ENCODE measurements at regions not wholly inside any gene's neighbourhood (a gene's known extent, or its start where the extent isn't known, plus 50 kb on each side); places are given as distances from the start of the nearest gene placed in this dataset.

DNA sequence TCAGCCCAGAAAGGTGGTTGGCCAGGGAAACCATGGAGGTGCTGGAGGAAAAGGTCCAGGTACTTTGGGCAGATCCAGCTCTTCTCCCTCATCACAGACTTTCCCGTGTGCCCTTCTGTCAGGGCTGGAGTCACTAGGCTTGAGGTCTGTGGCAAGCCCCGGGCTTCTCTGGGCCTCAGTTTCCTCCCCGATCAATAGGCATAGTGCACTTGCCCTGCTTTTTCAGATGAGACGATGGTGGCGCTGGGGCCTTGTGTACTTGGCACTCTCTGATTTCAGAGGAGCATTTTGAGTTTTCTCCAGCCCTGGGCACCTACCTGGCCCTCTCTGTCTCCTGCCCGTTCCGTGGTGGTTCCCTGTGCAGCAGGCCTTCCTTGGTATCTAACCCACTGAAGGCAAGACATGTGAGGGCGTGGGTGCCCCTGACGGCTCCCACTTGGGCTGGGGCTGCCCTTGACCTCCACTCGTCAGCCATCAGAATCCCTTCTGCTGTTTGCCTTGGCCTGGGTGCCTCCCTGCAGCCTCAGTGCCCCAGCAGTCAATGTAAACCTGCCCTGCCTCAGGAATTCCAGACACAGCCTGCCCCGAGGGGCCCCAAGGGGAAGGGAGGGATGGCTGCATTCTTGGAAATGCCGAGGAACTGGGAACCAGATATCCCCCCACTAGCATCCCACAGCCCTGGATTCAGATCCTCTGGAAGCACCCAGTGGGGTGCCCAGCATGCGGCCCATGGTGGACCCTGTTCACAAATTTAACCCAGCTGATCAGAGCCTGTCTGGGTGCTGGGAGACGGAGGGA lies 66.3 kb upstream of the COL5A1 start:
- no peak for DNase-seq (ENCODE audit: extremely low spot score)
- no peak for TF ChIP-seq SP1 (IDR thresholded peaks at IDR 0.05)
- TF ChIP-seq HDGF (IDR thresholded peaks at IDR 0.05; ENCODE audit: borderline replicate concordance), result no peak
- ChIA-PET POLR2A (no interaction called here), CTCF (no interaction called here)

DNA sequence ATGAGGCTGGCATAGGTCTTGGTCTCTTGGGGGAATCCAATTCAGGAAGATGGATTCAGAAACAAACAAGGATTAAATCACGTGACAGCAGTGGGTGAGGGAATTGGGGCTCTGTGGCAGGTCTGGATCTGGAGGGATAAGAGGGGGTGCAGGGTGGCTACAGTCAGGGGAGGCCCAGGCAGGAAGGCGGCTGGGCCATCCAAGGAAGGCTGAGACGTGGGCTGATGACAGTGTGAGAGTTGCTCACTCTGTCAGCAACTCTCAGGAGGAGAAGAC lies 65.8 kb upstream of the COL5A1 start:
- TF ChIP-seq HDGF (IDR thresholded peaks at IDR 0.05; ENCODE audit: borderline replicate concordance) (no peak), BHLHE40 (IDR thresholded peaks at IDR 0.05; ENCODE audit: borderline replicate concordance) (no peak), FOXM1 (IDR thresholded peaks at IDR 0.05; ENCODE audit: borderline replicate concordance) (no peak), ELF4 (IDR thresholded peaks at IDR 0.05) (no peak), ZNF384 (IDR thresholded peaks at IDR 0.05) (no peak), SUZ12 (IDR thresholded peaks at IDR 0.05) (no peak)
- TF ChIP-seq, protein P1, sequence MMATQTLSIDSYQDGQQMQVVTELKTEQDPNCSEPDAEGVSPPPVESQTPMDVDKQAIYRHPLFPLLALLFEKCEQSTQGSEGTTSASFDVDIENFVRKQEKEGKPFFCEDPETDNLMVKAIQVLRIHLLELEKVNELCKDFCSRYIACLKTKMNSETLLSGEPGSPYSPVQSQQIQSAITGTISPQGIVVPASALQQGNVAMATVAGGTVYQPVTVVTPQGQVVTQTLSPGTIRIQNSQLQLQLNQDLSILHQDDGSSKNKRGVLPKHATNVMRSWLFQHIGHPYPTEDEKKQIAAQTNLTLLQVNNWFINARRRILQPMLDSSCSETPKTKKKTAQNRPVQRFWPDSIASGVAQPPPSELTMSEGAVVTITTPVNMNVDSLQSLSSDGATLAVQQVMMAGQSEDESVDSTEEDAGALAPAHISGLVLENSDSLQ (IDR thresholded peaks at IDR 0.05), result no peak

DNA sequence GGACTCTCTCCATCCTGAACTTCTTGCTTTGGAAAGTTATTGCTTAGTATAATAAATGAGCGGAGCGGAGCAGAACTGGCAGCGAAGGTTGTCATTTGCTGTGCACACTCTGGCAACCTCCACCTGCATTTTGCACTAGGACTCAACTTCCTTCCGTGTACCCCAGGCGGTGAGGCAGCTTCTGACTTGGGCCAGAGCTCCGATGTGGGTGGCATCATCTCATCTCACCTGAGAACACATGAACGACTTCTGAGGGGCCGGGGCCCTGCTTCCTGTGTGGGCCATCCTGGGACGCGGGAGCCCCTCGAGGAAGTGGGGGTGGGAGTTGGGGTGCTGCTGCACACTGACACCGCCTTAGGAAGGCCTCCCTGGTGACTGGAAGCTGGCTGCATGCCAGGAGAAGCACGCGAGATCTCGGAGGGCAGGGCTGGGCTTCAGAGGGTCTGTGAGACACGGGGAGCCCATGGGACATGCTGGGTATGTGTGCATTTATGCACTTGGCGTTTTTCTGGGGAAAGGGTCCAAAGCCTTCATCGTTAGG lies 56.5 kb upstream of the COL5A1 start:
- CTCF ChIA-PET, result no interaction called here

More for the DNA sequence above, 65.8 kb upstream of the COL5A1 start:
- DNase-seq (ENCODE audit: extremely low spot score), result no peak
- ChIA-PET CTCF (no interaction called here), POLR2A (no interaction called here)

DNA sequence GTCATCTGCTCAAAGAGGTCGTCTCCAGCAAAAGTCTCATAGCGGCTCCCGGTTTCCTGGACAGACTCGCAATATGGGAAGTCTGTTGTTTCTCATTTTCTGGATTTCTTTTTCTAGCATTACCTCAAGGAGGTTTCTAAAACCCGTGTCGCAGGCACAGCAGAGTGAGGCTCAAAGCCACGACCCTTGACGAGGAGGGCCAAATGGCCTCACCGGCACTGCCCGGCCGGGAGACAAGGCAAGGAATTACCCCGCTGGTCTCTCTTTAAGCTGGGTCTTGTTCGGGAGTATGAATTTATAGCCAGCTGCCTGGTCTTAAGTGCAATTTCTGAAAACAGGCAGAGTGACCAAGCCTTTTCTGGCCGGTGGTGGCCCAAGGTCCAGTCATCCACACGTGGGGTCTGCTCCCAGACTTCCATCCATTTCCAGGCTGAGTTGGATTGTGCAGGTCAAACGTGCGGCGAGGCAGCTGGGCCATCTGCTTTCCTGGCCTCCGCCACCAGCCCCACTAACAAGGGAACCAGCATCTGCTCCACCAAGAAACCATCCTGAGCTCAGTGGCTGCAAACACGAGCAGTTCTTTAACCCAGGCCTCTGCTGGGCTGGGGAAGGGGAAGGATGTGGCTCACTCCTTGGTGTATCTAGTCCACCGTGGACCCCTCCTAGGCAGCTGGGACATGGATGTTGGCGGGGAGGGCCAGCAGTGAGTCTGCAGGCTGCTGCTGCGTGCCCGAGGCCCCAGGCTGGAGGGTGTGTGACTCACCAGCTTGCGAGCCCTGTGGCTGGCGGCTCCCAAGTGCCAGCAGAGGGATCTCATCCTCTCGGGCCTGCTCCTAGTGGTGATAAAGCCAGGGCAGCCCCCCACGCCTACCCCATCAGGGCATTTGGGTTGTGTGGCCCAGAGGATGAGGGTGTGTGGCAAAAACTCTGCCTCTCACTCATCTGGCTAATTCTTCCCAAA lies 55.6 kb upstream of the COL5A1 start:
- TF ChIP-seq LEF1 (IDR thresholded peaks at IDR 0.05; ENCODE audit: borderline replicate concordance) (no peak), HDGF (IDR thresholded peaks at IDR 0.05; ENCODE audit: borderline replicate concordance) (no peak), SP1 (IDR thresholded peaks at IDR 0.05) (no peak), BHLHE40 (IDR thresholded peaks at IDR 0.05; ENCODE audit: borderline replicate concordance) (no peak), ARNT (IDR thresholded peaks at IDR 0.05) (no peak), FOXK2 (IDR thresholded peaks at IDR 0.05) (no peak), SUZ12 (IDR thresholded peaks at IDR 0.05) (no peak), CTBP1 (IDR thresholded peaks at IDR 0.05; ENCODE audit: borderline replicate concordance) (no peak), FOXA1 (IDR thresholded peaks at IDR 0.05) (no peak), TARDBP (IDR thresholded peaks at IDR 0.05) (no peak), L3MBTL2 (conservative IDR thresholded peaks at IDR 0.05) (no peak), FOXM1 (IDR thresholded peaks at IDR 0.05; ENCODE audit: borderline replicate concordance) (no peak), NFRKB (IDR thresholded peaks at IDR 0.05) (no peak), ELF4 (IDR thresholded peaks at IDR 0.05) (no peak), ZNF384 (IDR thresholded peaks at IDR 0.05) (no peak)
- TF ChIP-seq, protein P1 (IDR thresholded peaks at IDR 0.05), result no peak
- CTCF ChIA-PET, result no interaction called here
- POLR2A ChIA-PET, result no interaction called here
- DNase-seq (ENCODE audit: extremely low spot score), result no peak

More for the DNA sequence above, 56.5 kb upstream of the COL5A1 start:
- POLR2A ChIA-PET, result no interaction called here
- DNase-seq (ENCODE audit: extremely low spot score), result no peak
- no peak for TF ChIP-seq HDGF (IDR thresholded peaks at IDR 0.05; ENCODE audit: borderline replicate concordance)
- no peak for TF ChIP-seq SUZ12 (IDR thresholded peaks at IDR 0.05)
- no peak for TF ChIP-seq ARNT (IDR thresholded peaks at IDR 0.05)
- no peak for TF ChIP-seq CTBP1 (IDR thresholded peaks at IDR 0.05; ENCODE audit: borderline replicate concordance)
- TF ChIP-seq, protein P1 (IDR thresholded peaks at IDR 0.05), result no peak
- TF ChIP-seq SP1 (IDR thresholded peaks at IDR 0.05), result no peak
- no peak for TF ChIP-seq NFRKB (IDR thresholded peaks at IDR 0.05)
- no peak for TF ChIP-seq L3MBTL2 (conservative IDR thresholded peaks at IDR 0.05)

DNA sequence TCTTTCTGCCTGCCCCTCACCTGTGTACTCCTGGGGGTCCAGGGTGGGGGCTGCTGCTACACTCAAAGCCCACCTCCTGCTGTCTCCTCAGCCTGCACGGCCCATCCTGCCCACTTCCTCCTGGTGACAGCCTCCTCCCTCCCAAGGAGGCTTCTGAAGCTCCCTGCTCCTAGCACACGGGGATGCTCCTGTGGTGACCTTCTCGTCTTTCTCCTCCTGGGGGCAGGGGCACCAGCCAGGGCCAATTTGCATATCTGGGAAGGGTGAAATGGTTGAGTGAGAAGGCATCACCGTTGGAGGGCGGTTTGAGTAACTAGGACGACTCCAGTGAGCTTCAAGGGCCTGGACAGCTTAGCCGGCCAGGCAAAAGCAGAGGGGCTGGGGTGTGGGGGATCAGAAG lies 51.9 kb upstream of the COL5A1 start:
- CTCF ChIA-PET, result no interaction called here
- POLR2A ChIA-PET, result no interaction called here

More for the DNA sequence above, 51.9 kb upstream of the COL5A1 start:
- no peak for DNase-seq (ENCODE audit: extremely low spot score)
- TF ChIP-seq NFRKB (IDR thresholded peaks at IDR 0.05), result no peak
- no peak for TF ChIP-seq SUZ12 (IDR thresholded peaks at IDR 0.05)
- TF ChIP-seq HDGF (IDR thresholded peaks at IDR 0.05; ENCODE audit: borderline replicate concordance), result no peak
- no peak for TF ChIP-seq FOXA1 (IDR thresholded peaks at IDR 0.05)
- no peak for TF ChIP-seq FOXK2 (IDR thresholded peaks at IDR 0.05)
- TF ChIP-seq ZNF384 (IDR thresholded peaks at IDR 0.05), result no peak
- no peak for TF ChIP-seq BHLHE40 (IDR thresholded peaks at IDR 0.05; ENCODE audit: borderline replicate concordance)
- TF ChIP-seq L3MBTL2 (conservative IDR thresholded peaks at IDR 0.05), result no peak
- no peak for TF ChIP-seq LEF1 (IDR thresholded peaks at IDR 0.05; ENCODE audit: borderline replicate concordance)
- TF ChIP-seq ARNT (IDR thresholded peaks at IDR 0.05), result no peak
- TF ChIP-seq FOXM1 (IDR thresholded peaks at IDR 0.05; ENCODE audit: borderline replicate concordance), result no peak
- no peak for TF ChIP-seq SP1 (IDR thresholded peaks at IDR 0.05)
- no peak for TF ChIP-seq TARDBP (IDR thresholded peaks at IDR 0.05)
- TF ChIP-seq, protein P1 (IDR thresholded peaks at IDR 0.05), result no peak
- no peak for TF ChIP-seq CTBP1 (IDR thresholded peaks at IDR 0.05; ENCODE audit: borderline replicate concordance)
